ENCODE measurements at regions not wholly inside any gene's neighbourhood (a gene's known extent, or its start where the extent isn't known, plus 50 kb on each side); places are given as distances from the start of the nearest gene placed in this dataset.

- TF ChIP-seq CTCF (IDR thresholded peaks at IDR 0.05), result no peak
- no peak for TF ChIP-seq EP300 (IDR thresholded peaks at IDR 0.05)
- no peak for TF ChIP-seq POLR2A (IDR thresholded peaks at IDR 0.05; ENCODE audit: low read depth)
- no peak for TF ChIP-seq POLR2AphosphoS5 (IDR thresholded peaks at IDR 0.05)
Measured at GRCh38 chr16:66041907-66042306, 324.6 kb upstream of the CDH5 start.
